OCI-LY7 (cell line): ENCODE measurements at regions not wholly inside any gene's neighbourhood (a gene's known extent, or its start where the extent isn't known, plus 50 kb on each side); places are given as distances from the start of the nearest gene placed in this dataset.

Experiments
- EZH2phosphoT487 ChIP-seq: fragments of 200-600 bp; sonication (generic); IDR thresholded peaks from 2 replicates; pipeline ENCODE4 v1.6.1; 2018; ENCODE audit warnings: low read depth, borderline replicate concordance, mild to moderate bottlenecking, mixed run types, antibody characterized with exemption, low read length, moderate library complexity, mixed read lengths
- TF ChIP-seq, protein P1 (sequence below): fragments of 200-600 bp; sonication (generic); conservative IDR thresholded peaks from 2 replicates; pipeline ENCODE4 v1.5.1; 2014; ENCODE audit warnings: mild to moderate bottlenecking, antibody characterized with exemption, low read length, moderate library complexity, mixed read lengths

DNA sequence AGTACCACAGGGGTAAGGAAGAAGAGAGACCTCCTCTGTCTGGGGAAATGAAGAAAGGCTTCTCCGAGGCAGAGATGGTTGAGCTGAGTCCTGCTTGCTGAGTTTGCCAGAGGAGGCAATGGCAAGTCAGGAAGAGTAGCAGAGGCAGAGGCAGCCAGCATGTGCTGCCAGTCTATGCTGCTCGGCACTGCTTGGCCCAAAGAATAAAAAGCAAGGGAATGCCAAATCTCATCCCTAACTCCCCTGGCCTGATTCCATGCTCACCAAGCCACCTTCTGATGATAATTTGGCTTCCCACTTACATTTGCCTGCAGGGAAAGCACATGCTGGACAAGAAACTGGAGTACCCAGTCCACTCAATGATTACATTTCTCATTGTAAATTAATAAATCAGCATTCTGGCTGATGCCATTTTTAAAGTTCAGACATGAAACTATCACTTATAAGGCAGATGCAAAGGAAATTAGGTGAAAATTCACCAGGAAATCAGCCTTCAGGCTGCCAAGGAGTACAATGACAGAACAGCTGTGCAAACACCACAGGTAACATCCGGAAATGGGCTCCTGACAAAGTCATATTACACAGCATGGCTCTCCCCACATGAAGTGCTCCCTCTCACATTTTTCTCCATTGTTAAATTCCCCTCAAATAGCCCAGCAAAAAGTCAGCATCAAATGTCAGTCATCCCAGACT lies 245.9 kb downstream of the MTERF1 start:
- TF ChIP-seq, protein P1, sequence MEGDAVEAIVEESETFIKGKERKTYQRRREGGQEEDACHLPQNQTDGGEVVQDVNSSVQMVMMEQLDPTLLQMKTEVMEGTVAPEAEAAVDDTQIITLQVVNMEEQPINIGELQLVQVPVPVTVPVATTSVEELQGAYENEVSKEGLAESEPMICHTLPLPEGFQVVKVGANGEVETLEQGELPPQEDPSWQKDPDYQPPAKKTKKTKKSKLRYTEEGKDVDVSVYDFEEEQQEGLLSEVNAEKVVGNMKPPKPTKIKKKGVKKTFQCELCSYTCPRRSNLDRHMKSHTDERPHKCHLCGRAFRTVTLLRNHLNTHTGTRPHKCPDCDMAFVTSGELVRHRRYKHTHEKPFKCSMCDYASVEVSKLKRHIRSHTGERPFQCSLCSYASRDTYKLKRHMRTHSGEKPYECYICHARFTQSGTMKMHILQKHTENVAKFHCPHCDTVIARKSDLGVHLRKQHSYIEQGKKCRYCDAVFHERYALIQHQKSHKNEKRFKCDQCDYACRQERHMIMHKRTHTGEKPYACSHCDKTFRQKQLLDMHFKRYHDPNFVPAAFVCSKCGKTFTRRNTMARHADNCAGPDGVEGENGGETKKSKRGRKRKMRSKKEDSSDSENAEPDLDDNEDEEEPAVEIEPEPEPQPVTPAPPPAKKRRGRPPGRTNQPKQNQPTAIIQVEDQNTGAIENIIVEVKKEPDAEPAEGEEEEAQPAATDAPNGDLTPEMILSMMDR, result no peak
- TF ChIP-seq EZH2phosphoT487, result no peak
